GM10266 (cell line): ENCODE measurements at regions not wholly inside any gene's neighbourhood (a gene's known extent, or its start where the extent isn't known, plus 50 kb on each side); places are given as distances from the start of the nearest gene placed in this dataset.

Source experiments
- DNase-seq: peaks from one replicate; pipeline ENCODE4 v3.0.0; 2012; ENCODE audit errors: extremely low spot score
- CTCF ChIP-seq: IDR thresholded peaks from 2 replicates; pipeline ENCODE4 v1.5.1; 2012; ENCODE audit warnings: mild to moderate bottlenecking, low read depth; ENCODE audit not compliant: control insufficient read depth, insufficient read depth; ENCODE audit errors: missing control alignments

- TF ChIP-seq CTCF, result no peak
- DNase-seq, result no peak
Measured at GRCh38 chr1:81592233-81592632, 208.5 kb upstream of the ADGRL2 start.

- no peak for DNase-seq
Measured at GRCh38 chr1:81590171-81590570, 210.6 kb upstream of the ADGRL2 start.

GRCh38 chr1:81588149-81588548 is 212.6 kb upstream of the ADGRL2 start:
- no peak for DNase-seq
- no peak for TF ChIP-seq CTCF

More at GRCh38 chr1:81590171-81590570, 210.6 kb upstream of the ADGRL2 start:
- TF ChIP-seq CTCF, result no peak

- no peak for TF ChIP-seq CTCF
Measured at GRCh38 chr1:81587426-81587825, 213.3 kb upstream of the ADGRL2 start.

GRCh38 chr1:81585371-81585770 is 215.4 kb upstream of the ADGRL2 start:
- TF ChIP-seq CTCF, result no peak
- no peak for DNase-seq

More at GRCh38 chr1:81587426-81587825, 213.3 kb upstream of the ADGRL2 start:
- DNase-seq, result no peak

GRCh38 chr1:81584398-81584797 is 216.3 kb upstream of the ADGRL2 start:
- no peak for DNase-seq

GRCh38 chr1:81583878-81584277 is 216.9 kb upstream of the ADGRL2 start:
- TF ChIP-seq CTCF, result no peak
- DNase-seq, result no peak

More at GRCh38 chr1:81584398-81584797, 216.3 kb upstream of the ADGRL2 start:
- TF ChIP-seq CTCF, result no peak
